HG02678 (cell line): ENCODE measurements at regions not wholly inside any gene's neighbourhood (a gene's known extent, or its start where the extent isn't known, plus 50 kb on each side); places are given as distances from the start of the nearest gene placed in this dataset.

Experiments used
- ATAC-seq: cut with Tn5 transposase; IDR thresholded peaks from one replicate; pipeline ENCODE4 v1.9.1; 2021; ENCODE audit warnings: mild to moderate bottlenecking, moderate library complexity; ENCODE audit not compliant: unreplicated experiment

GRCh38 chr13:97629601-97630272 lies 195.8 kb downstream of the RAP2A start:
- ATAC-seq: no peak

- no peak for ATAC-seq
Observed at GRCh38 chr13:97630725-97631124, 196.8 kb downstream of the RAP2A start.

DNA sequence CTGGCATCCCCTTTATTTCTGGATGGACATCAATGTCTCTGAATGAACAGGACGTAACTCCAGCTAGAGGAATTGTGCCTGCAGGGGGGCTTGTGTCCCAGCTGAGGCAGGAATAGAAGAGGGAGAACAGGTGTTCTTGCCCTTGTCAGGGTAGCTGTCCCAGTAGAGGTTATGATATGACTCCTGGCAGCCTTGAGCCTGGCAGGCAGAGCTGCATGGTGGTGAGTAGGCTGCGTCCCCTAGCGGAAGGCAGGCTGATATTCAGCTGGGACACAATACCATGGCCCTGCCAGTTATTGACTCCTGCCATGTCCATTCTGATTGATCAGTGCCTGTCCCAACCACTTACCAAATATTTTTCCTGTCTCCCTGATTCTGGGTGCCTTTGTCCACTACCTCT lies 197.2 kb downstream of the RAP2A start:
- no peak for ATAC-seq

DNA sequence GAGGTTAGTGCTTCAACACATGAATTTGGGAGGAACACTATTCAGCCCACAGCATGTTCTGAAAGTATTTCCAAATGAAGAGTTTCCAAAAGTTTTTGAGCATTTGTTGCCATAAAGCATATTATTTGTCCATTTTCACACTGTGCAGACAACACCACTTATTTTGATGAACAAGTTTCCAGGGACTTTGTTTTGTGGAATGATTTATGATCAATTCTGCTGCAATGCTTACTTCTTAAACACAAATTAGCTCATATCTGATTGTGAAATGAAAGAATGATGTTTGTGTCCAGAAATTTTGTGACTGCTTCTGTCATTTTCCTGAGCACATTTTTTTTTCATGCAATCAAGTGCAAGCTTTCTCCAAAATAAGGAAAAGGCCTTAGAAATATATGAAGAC lies 205.3 kb downstream of the RAP2A start:
- ATAC-seq: no peak

DNA sequence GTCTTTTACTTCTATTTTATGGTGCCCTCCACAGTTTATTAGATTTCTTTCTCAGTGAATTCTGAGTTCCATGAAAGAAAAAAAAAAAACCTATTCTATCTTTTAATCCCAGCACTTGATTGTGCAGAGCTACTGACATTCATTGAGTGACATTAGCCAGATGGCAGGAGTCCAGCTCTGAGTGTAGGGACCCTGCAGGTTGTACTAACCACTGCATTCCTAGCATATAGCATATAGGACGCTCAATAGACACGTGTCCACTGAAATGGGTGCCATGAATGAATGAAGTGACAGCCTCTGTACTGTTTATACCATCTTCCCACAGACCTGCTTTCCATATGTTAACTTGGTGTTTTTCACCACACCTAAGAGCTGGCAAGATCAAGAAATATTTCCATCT lies 206.3 kb downstream of the RAP2A start:
- ATAC-seq: no peak

DNA sequence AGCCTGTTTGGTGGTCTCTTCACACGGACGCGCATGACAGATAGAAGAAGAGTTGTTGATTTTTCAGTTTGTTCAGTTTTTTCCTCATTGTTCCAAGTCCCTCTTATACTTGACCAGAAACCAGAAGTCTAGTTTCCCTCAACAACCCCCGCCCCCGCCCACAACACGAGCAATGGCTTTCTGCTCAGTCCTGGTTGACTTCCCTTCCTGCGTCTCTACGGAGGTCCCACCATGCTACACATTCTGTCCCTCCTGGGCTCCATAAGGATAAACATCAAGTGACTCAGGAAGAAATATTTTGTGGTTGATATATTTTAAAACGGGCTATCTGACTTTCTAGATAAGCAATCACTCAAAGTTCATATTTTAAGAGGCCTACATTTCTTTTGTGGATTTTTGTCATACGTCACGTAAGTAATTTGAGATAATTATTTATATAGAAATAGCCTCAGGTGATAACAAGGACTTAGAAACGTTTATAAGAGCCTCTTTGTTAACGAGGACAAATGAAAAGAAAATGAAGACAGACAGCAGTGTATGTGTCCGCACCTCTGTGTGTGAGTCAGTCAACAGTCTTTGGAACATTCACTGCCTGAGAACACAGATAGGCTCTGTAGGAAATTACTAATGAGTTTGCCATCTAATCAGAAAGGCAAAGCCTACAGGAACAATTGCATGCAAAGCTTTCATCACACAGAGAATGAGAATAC lies 214.4 kb downstream of the RAP2A start:
- ATAC-seq: no peak

DNA sequence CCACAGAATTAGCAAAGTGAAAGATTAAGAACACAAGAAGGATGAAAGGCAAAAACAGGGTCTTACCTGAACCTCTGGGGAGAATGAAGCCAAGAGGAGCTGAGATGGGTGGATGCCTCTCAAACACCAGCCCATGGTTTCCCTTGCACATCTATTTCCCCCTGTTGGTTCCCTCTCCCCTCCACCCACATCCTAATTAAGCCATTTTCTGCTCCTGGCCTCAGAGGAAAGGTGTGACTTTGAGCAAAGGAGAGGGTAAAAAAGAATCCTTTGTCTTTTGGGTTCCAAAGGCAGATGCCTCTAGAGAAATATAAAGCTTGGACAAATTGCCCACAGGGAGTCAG lies 214.9 kb downstream of the RAP2A start:
- ATAC-seq: no peak

- ATAC-seq: no peak
Observed at GRCh38 chr13:97653443-97654140, 219.6 kb downstream of the RAP2A start.

GRCh38 chr13:97654236-97654635 lies 220.3 kb downstream of the RAP2A start:
- no peak for ATAC-seq

DNA sequence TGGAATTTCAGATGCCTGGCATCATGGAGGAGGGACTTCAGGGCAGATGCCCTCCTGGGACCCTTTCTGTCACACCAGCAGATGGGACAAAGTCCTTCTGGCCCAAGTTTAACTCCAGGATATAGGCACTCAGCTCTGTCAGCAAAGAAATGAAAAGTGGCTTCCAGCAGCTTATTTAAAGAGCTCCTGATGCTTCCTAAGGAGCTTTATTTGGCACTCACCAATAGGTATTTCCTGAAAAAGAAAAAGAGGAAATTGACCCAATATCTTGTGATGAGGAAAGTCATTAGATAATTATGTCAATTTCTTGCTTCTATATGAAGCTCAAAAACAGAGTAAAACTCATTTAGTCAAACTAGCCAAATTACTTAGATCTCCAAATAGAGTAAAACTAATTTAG lies 224.6 kb downstream of the RAP2A start:
- ATAC-seq: no peak

GRCh38 chr13:97659602-97660001 lies 225.6 kb downstream of the RAP2A start:
- ATAC-seq: no peak

- ATAC-seq: no peak
Observed at GRCh38 chr13:97660594-97661260, 226.8 kb downstream of the RAP2A start.

DNA sequence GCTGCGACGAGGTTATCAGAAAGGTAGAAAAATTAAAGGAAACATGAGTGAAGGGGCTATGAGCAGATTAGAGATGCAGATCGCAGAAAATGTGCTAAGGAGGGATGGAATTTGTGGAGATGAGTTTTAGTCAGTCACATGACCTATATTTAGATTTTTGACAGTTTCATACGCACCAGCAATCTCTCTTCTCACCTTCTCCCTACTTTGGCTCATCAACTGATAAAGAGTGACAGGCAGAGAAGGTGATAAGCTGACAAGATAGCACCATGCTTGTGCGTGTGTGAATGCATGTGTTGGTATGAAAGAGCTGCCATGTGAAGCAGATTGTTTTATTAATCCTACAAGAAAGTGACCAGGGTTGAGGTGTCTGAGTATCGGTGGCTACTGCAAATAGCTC lies 252.6 kb downstream of the RAP2A start:
- ATAC-seq: no peak

DNA sequence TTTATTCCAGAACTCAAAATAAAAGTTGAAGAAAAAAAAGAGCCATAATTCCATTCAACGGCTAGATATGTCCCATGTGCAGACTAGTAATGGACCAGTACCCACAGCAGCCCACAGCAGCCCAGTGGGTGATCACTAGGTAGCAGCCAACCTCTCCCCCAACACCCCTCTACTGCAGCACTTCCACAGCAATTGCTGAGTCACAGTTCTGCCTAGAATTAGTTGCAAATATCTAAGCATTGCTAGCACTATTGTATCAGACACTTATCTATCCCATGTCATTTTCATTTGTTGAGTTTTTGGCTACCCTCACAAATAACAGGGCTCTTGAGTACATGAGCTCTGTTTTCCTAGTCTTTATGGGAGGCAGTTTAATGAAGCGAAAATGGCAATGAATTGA lies 258.7 kb downstream of the RAP2A start:
- no peak for ATAC-seq

DNA sequence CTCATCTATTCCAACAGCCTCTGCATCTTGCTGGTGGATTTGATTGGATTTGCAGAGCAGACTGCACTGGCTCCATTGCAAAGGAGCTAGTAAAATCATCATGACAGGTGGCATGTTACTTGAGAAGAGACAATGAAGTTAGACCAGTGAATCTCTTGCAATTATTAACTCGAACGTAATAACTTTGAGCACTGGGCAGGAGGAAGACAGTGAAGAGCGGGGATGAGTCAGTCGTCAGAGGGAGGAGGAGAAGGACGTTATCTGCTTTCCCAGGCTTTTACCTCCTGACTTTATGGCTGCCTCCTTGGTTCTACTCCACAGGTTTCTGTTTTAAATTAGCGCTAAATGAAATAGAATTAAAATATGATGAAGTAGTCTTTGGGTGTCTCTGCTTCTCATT lies 257.8 kb upstream of the IPO5 start:
- ATAC-seq: no peak

DNA sequence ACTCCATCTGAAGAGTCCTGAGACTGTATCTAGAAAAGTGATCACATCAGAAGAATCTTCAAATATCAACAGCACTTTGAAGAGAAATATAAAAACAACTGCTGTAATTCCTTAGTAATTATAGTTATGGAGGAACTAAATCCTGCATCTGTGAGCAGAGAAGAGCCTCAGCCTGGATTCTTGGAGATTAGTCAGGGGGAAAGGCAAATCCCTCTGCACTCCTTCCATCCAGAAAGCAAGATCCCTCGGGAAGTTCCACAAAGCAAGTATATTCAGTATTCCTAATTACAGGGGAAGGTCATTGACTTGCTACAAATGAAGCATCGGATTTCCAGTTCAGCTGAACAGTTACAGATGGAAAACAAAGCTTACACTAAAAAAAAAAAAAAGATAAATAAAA lies 256.6 kb upstream of the IPO5 start:
- no peak for ATAC-seq

- no peak for ATAC-seq
Observed at GRCh38 chr13:97700306-97700848, 253.1 kb upstream of the IPO5 start.

DNA sequence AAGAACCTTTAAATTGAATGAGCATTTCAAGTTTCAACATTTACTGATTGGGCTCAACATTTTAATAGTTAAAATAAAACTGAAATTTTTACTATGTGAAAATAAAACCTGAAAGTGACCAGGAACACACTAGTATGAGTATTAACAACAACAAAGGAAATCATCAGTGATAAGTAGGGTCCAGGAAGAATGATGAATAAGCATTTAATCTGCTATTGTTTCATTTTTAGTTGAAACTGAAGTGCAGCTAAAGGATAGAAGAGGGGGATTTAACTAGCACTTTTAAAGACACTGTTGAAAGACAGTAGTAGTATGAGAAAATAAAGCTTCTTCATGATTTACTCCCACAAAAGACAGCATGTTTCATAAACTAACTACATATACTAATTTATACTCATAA lies 250.9 kb upstream of the IPO5 start:
- ATAC-seq: no peak

DNA sequence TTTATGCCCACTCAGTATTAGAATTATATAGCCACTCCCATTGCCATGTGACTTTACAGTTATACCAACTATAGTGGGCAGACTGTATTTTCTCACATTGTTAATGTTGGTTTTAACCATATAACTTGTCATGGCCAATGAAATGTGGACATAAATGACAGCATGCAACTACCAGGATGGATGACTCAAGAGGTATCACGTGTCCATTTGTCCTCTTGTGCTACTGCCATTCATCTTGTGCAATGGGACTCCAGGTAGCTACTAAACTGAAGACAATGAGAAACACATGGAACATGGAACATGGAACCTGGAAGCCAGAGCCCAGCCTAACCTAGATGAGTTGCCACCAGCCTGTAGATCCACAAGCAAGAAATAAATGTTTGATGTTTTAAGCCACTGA lies 242.7 kb upstream of the IPO5 start:
- no peak for ATAC-seq

- ATAC-seq: no peak
Observed at GRCh38 chr13:97712770-97713169, 240.7 kb upstream of the IPO5 start.

- no peak for ATAC-seq
Observed at GRCh38 chr13:97715763-97716162, 237.7 kb upstream of the IPO5 start.

DNA sequence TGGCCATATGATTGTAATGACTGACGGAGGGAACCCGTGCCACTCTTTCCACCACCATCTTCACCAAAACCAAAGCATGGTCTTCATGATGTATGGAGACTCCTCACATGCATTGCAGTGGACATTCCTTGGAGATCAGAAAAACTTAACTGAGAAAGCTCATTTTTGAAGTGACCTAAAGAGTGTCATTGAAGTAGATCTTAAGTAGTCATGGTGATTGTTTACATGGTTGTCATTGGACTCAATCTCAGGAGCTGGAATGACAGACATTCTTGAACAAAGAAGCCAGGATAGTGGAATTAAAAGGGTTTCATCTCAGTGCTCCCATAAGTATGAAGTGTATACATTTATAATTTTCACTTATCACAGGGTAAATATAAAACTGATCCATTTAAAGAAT lies 236.7 kb upstream of the IPO5 start:
- ATAC-seq: no peak
